ENCODE measurements at regions not wholly inside any gene's neighbourhood (a gene's known extent, or its start where the extent isn't known, plus 50 kb on each side); places are given as distances from the start of the nearest gene placed in this dataset.
A peak's percentile ranks its signal among the peaks of the same experiment; 100 is the strongest.

DNA sequence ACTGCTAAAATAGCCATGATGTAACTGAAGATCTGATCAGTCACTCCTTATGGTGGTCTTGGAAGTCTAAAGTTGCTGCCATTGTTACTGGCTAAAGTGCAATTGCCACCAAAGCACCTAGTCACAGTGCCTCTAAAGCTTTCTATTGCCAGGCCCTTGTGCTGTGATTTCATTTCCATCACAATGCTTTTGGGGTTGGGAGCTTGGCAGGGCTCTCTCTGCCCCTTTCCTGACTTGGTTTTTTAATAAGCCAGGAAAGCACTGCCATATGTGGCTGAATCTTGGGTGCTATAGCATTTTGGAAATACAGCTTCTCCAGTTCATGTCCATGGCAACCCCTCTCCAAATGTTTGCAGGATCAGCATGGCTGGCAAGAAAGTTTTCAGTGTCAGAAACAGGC lies 1712.4 kb upstream of the TENM3 start:
- TF ChIP-seq, protein P1, sequence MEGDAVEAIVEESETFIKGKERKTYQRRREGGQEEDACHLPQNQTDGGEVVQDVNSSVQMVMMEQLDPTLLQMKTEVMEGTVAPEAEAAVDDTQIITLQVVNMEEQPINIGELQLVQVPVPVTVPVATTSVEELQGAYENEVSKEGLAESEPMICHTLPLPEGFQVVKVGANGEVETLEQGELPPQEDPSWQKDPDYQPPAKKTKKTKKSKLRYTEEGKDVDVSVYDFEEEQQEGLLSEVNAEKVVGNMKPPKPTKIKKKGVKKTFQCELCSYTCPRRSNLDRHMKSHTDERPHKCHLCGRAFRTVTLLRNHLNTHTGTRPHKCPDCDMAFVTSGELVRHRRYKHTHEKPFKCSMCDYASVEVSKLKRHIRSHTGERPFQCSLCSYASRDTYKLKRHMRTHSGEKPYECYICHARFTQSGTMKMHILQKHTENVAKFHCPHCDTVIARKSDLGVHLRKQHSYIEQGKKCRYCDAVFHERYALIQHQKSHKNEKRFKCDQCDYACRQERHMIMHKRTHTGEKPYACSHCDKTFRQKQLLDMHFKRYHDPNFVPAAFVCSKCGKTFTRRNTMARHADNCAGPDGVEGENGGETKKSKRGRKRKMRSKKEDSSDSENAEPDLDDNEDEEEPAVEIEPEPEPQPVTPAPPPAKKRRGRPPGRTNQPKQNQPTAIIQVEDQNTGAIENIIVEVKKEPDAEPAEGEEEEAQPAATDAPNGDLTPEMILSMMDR (conservative IDR thresholded peaks at IDR 0.05), result no peak
- no peak for TF ChIP-seq ZFX (IDR thresholded peaks at IDR 0.05)
- H3K27ac ChIP-seq, result no peak overlapping the region

DNA sequence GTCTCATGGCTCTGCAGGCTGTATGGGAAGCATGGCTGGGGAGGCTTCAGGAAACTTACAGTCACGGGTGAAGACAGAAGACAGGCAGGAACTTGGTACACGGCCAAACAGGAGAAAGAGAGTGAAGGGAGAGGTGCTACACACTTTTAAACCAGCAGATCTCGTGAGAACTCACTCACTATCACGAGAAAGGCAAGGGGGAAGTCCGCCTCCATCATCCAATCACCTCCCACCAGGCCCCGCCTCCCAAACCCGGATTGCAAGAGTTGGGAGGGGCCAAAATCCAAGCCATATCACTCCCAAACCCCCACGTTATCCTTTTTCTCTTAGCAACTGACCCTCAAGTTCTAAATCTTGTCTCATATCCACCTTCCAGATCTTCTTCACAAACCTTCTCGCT lies 1710.5 kb upstream of the TENM3 start:
- H3K27ac ChIP-seq, result no peak overlapping the region
- TF ChIP-seq, protein P1 (conservative IDR thresholded peaks at IDR 0.05), result no peak
- no peak for TF ChIP-seq ZFX (IDR thresholded peaks at IDR 0.05)

DNA sequence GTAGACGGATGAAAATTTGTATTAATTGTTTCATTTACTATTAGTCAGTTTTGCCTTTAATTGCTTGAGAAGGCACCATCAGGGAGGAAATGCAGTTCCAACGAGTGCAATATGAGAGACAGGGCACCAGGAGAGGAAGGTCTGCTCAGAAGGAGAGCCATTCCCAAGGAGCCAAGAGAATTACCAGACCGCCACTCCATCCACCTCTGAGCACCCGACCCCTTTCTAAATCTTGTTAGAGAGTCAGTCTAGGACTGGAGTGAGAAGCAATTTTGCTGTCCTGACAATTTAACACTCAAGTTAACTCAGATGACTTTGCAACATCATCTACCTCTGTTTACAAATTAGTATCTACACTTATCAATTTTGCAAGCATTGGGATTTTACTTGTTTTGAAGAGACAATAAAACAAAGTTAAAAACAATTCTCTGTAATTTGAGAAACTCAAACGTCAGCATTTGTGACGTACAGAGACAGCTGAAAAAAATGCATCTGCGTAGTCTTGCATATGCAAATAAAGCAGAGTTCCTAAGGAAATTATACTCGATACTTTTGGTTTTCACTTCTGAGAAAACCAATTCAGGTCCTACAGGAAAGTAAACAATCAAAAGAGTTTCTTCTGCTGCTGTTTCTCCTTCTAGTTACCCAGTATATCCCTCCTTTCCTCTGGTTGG lies 1704.7 kb upstream of the TENM3 start:
- TF ChIP-seq ZFX (IDR thresholded peaks at IDR 0.05), result no peak
- TF ChIP-seq, protein P1 (conservative IDR thresholded peaks at IDR 0.05), result no peak
- no peak overlapping the region for H3K27ac ChIP-seq

DNA sequence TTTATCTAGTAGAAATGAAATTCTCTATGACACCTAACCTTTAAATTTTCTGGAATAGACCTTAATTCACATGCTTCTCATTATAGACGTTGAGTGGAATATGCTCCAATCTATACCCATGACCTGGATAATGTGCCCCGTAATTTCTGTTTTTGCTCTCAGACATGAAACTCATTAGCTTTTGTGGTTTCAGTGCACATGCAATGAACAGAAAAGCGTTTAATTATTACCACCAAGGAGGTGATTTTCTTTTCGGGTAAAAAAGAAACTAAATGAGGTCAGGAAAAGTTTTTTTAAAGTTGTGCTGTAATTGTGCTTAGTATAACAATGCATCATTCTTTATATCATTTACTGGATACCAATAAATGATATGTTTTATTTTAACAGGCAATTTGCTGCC lies 1703.9 kb upstream of the TENM3 start:
- no peak overlapping the region for H3K27ac ChIP-seq
- no peak for TF ChIP-seq ZFX (IDR thresholded peaks at IDR 0.05)
- TF ChIP-seq, protein P1 (conservative IDR thresholded peaks at IDR 0.05), result no peak

DNA sequence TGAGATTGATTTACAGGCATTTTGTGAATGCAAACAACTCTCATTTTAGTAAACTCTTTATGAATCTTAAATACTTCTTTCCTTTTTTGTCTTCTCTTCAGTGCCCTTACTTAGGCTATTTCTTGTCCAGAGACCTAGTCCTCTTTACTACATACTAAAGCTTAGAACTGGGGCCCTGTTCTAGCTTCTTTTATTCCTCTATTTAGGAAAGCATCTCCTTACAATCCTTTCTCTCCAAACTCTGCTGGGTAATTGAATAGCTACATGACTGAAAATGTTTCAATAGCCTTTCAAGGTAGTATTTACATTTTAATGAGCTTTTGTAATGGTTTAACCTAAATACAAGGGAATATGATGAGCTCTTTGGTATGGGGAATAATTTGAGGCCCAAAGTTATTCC lies 1701.5 kb upstream of the TENM3 start:
- no peak for TF ChIP-seq ZFX (IDR thresholded peaks at IDR 0.05)
- TF ChIP-seq, protein P1 (conservative IDR thresholded peaks at IDR 0.05), result no peak
- no peak overlapping the region for H3K27ac ChIP-seq

DNA sequence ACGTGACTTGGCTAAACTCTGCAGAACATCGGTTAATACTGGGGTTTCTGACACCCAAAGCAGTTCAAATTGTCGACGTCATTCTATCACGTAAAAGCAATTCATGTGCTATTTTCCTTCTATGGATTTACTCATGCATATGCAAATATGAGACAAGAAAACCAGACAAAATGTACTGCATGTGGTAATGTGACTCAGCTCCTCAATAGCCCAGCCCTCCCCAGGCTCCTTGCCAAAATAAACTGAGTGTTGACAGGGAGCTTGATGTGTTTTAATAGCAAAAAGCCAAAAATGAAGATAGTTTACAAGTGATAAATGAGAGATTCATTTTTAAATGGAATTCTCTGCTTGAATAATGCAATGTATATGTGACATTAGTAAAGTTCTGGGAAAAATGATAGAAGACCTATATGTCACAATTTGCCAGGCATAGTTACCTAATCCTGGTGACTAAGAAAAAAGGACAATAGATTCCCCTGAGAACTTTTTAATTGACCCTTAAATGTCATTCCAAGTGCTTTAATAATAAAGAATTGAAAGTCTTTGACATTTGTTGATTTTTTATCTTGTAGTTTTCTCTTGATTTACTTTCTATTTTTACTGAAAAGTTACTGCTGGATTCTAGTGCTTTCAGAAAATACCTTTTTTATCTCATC lies 1700.6 kb upstream of the TENM3 start:
- H3K27ac ChIP-seq, result no peak overlapping the region
- TF ChIP-seq, protein P1 (conservative IDR thresholded peaks at IDR 0.05), result no peak
- no peak for TF ChIP-seq ZFX (IDR thresholded peaks at IDR 0.05)

DNA sequence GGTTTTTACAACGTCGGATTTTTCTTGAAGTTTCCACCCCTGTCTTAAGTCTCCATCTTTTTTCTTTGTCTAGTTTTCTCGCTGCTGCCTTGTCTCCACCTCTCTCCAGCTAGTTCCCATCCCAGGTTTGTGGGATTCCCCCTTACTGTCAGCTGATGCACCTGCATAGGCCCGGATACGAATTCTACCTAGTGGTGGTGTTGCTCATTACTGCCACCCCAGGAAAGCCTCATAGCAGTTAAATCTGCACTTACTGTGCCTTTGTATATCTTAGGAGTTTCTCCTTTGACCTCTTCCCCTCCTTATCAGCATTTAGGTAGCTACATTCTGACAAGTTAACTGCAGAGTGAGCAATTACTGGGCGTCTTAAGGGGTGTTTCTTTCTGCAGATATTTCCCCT lies 1693.1 kb upstream of the TENM3 start:
- no peak overlapping the region for H3K27ac ChIP-seq
- TF ChIP-seq ZFX (IDR thresholded peaks at IDR 0.05), result no peak
- TF ChIP-seq, protein P1 (conservative IDR thresholded peaks at IDR 0.05), result peak; percentile 28

All from C4-2B (cell line).